K562 (cell line): ENCODE measurements at regions not wholly inside any gene's neighbourhood (a gene's known extent, or its start where the extent isn't known, plus 50 kb on each side); places are given as distances from the start of the nearest gene placed in this dataset.

Experiments
- ETS1 ChIP-seq: conservative IDR thresholded peaks from 2 replicates; pipeline ENCODE4 v1.6.1; 2011; ENCODE audit warnings: low read depth, mild to moderate bottlenecking, low read length; ENCODE audit not compliant: control insufficient read depth
- HMGXB4 ChIP-seq: sonication (generic); formaldehyde crosslinking; IDR thresholded peaks from 2 replicates; pipeline ENCODE4 v1.8.1; 2023; ENCODE audit warnings: mild to moderate bottlenecking, missing genetic modification reagents
- LEF1 ChIP-seq: fragments of 450-650 bp; IDR thresholded peaks from 2 replicates; pipeline ENCODE4 v1.6.1; 2016; ENCODE audit warnings: mild to moderate bottlenecking
- MGA ChIP-seq: fragments of 450-650 bp; IDR thresholded peaks from 2 replicates; pipeline ENCODE4 v1.6.1; 2016; ENCODE audit warnings: mild to moderate bottlenecking, moderate library complexity
- PTBP1 ChIP-seq: fragments of 200-400 bp; formaldehyde crosslinking; IDR thresholded peaks from 2 replicates; pipeline ENCODE4 v1.6.1; 2017; ENCODE audit warnings: low read depth, low read length
- SIN3A ChIP-seq, 2 experiments: fragments of 150-350 bp in 1 of 2; IDR thresholded peaks; 2 replicates each; pipeline ENCODE4 v1.6.1; 2011 to 2016; ENCODE audit warnings: borderline replicate concordance in 2 of 2, low read depth in 2 of 2, low read length in 2 of 2, mild to moderate bottlenecking in 2 of 2, moderate library complexity in 2 of 2; ENCODE audit not compliant: control insufficient read depth in 1 of 2
- TAF7 ChIP-seq: fragments of 450-650 bp; IDR thresholded peaks from 2 replicates; pipeline ENCODE4 v1.6.1; 2016; ENCODE audit warnings: missing genetic modification characterization, missing compliant biosample characterization
- TBL1XR1 ChIP-seq, 2 experiments: IDR thresholded peaks; 2 replicates each; pipeline ENCODE4 v1.6.1; 2012; ENCODE audit warnings: improper control_type of control experiment in 2 of 2, low read length in 2 of 2, mild to moderate bottlenecking in 1 of 2
- ZNF507 ChIP-seq: conservative IDR thresholded peaks from 2 replicates; pipeline ENCODE4 v1.6.1; 2017; ENCODE audit warnings: missing genetic modification characterization, missing compliant biosample characterization
- ZNF586 ChIP-seq: fragments of 450-650 bp; formaldehyde crosslinking; conservative IDR thresholded peaks from 2 replicates; pipeline ENCODE4 v1.4.0; 2020; ENCODE audit warnings: mild to moderate bottlenecking, moderate library complexity
- ZNF785 ChIP-seq: fragments of 250-450 bp; sonication (Bioruptor Pico); IDR thresholded peaks from 2 replicates; pipeline ENCODE4 v1.4.0; 2020; ENCODE audit warnings: mild to moderate bottlenecking

DNA sequence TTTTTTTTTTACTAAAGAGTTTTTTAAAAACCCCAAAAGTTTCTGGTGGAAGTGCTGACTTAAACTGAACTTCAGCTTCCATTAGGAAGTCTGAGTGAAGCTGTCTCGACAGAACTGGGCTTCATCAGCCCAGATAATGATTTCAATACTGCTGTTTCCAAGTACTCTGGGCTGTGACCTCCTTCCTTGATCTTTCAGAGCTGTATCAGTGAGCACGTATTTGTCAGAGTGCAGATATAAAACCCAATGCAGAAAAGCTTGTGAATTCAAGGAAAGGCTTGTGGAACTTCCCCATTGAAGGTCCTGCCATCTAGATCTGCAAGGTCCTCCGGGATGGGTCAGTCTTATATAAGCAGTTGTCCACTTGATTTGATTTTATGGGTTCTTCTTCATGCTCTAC, 50.1 kb upstream of the RGS21 start (continued):
- no peak for TF ChIP-seq MGA
- no peak for TF ChIP-seq TAF7
- no peak for TF ChIP-seq ZNF785 (CRISPR knock-in tag)
- no peak for TF ChIP-seq ETS1
- no peak for TF ChIP-seq ZNF507
- no peak for TF ChIP-seq LEF1
- TF ChIP-seq SIN3A (IDR thresholded peaks at IDR 0.05; ENCODE audit: borderline replicate concordance in 2 of 2, control insufficient read depth in 1 of 2, low read depth in 2 of 2, low read length in 2 of 2) = no peak
- TF ChIP-seq TBL1XR1 (IDR thresholded peaks at IDR 0.05; ENCODE audit: low read length in 2 of 2) = no peak
- no peak for TF ChIP-seq HMGXB4 (CRISPR knock-in tag)
- no peak for TF ChIP-seq PTBP1
- no peak for TF ChIP-seq ZNF586 (CRISPR knock-in tag)
